ENCODE measurements at regions not wholly inside any gene's neighbourhood (a gene's known extent, or its start where the extent isn't known, plus 50 kb on each side); places are given as distances from the start of the nearest gene placed in this dataset.

GRCh38 chr20:51970858-51971257 lies 168.5 kb upstream of the SALL4 start:
- TF ChIP-seq ZFX (IDR thresholded peaks at IDR 0.05; ENCODE audit: borderline replicate concordance), result no peak
- TF ChIP-seq CTCF (IDR thresholded peaks at IDR 0.05), result no peak
- H3K27ac ChIP-seq, result no peak overlapping the region

GRCh38 chr20:51969191-51969590 lies 166.9 kb upstream of the SALL4 start:
- TF ChIP-seq CTCF (IDR thresholded peaks at IDR 0.05), result no peak
- TF ChIP-seq ZFX (IDR thresholded peaks at IDR 0.05; ENCODE audit: borderline replicate concordance), result no peak
- H3K27ac ChIP-seq, result no peak overlapping the region

GRCh38 chr20:51968151-51968550 lies 165.8 kb upstream of the SALL4 start:
- H3K27ac ChIP-seq, result no peak overlapping the region
- TF ChIP-seq CTCF (IDR thresholded peaks at IDR 0.05) (no peak), ZFX (IDR thresholded peaks at IDR 0.05; ENCODE audit: borderline replicate concordance) (no peak)

- TF ChIP-seq CTCF (IDR thresholded peaks at IDR 0.05) (peak; percentile 78), ZFX (IDR thresholded peaks at IDR 0.05; ENCODE audit: borderline replicate concordance) (no peak)
These were observed 164.1 kb upstream of the SALL4 start for GRCh38 chr20:51966296-51966971.

GRCh38 chr20:51961964-51962761 lies 159.8 kb upstream of the SALL4 start:
- no peak overlapping the region for H3K27ac ChIP-seq

More at GRCh38 chr20:51966296-51966971, 164.1 kb upstream of the SALL4 start:
- H3K27ac ChIP-seq, result no peak overlapping the region

GRCh38 chr20:51960047-51960675 lies 157.8 kb upstream of the SALL4 start:
- no peak overlapping the region for H3K27ac ChIP-seq
- no peak for TF ChIP-seq ZFX (IDR thresholded peaks at IDR 0.05; ENCODE audit: borderline replicate concordance)
- no peak for TF ChIP-seq CTCF (IDR thresholded peaks at IDR 0.05)

More at GRCh38 chr20:51961964-51962761, 159.8 kb upstream of the SALL4 start:
- TF ChIP-seq ZFX (IDR thresholded peaks at IDR 0.05; ENCODE audit: borderline replicate concordance) (no peak), CTCF (IDR thresholded peaks at IDR 0.05) (no peak)

Data from 22Rv1 (cell line).